ENCODE measurements at regions not wholly inside any gene's neighbourhood (a gene's known extent, or its start where the extent isn't known, plus 50 kb on each side); places are given as distances from the start of the nearest gene placed in this dataset.

- DNase-seq (ENCODE audit: low read depth): no peak
- no peak overlapping the region for H3K4me3 ChIP-seq (ENCODE audit: low read depth, low read length)
- TF ChIP-seq CTCF (IDR thresholded peaks at IDR 0.05; ENCODE audit: insufficient read depth, low read depth, low read length, missing control alignments): no peak
Measured at GRCh38 chr3:124428372-124429128, 301.7 kb upstream of the UMPS start.

GRCh38 chr3:124429129-124429815 is 301.0 kb upstream of the UMPS start:
- no peak for TF ChIP-seq CTCF (IDR thresholded peaks at IDR 0.05; ENCODE audit: insufficient read depth, low read depth, low read length, missing control alignments)
- no peak for DNase-seq (ENCODE audit: low read depth)
- no peak overlapping the region for H3K4me3 ChIP-seq (ENCODE audit: low read depth, low read length)

- TF ChIP-seq CTCF (IDR thresholded peaks at IDR 0.05; ENCODE audit: insufficient read depth, low read depth, low read length, missing control alignments): no peak
- no peak for DNase-seq (ENCODE audit: low read depth)
- H3K4me3 ChIP-seq (ENCODE audit: low read depth, low read length): no peak overlapping the region
Measured at GRCh38 chr3:124431331-124431994, 298.8 kb upstream of the UMPS start.

- no peak for DNase-seq (ENCODE audit: low read depth)
- TF ChIP-seq CTCF (IDR thresholded peaks at IDR 0.05; ENCODE audit: insufficient read depth, low read depth, low read length, missing control alignments): no peak
Measured at GRCh38 chr3:124434176-124434575, 296.1 kb upstream of the UMPS start.

GRCh38 chr3:124435467-124435866 is 294.8 kb upstream of the UMPS start:
- H3K4me3 ChIP-seq (ENCODE audit: low read depth, low read length): no peak overlapping the region
- no peak for DNase-seq (ENCODE audit: low read depth)
- no peak for TF ChIP-seq CTCF (IDR thresholded peaks at IDR 0.05; ENCODE audit: insufficient read depth, low read depth, low read length, missing control alignments)

More at GRCh38 chr3:124434176-124434575, 296.1 kb upstream of the UMPS start:
- no peak overlapping the region for H3K4me3 ChIP-seq (ENCODE audit: low read depth, low read length)

- TF ChIP-seq CTCF (IDR thresholded peaks at IDR 0.05; ENCODE audit: insufficient read depth, low read depth, low read length, missing control alignments): no peak
- DNase-seq (ENCODE audit: low read depth): no peak
- no peak overlapping the region for H3K4me3 ChIP-seq (ENCODE audit: low read depth, low read length)
Measured at GRCh38 chr3:124438813-124439212, 291.4 kb upstream of the UMPS start.
